Chondrocyte (in vitro differentiated cells): ENCODE measurements at regions not wholly inside any gene's neighbourhood (a gene's known extent, or its start where the extent isn't known, plus 50 kb on each side); places are given as distances from the start of the nearest gene placed in this dataset.

Source experiments
- DNase-seq: peaks from one replicate; pipeline ENCODE4 v3.0.0; 2021; ENCODE audit warnings: mixed read lengths, low spot score
- H3K27ac Mint-ChIP-seq: one replicate; pipeline ENCODE4 v1.8.0; 2021; ENCODE audit warnings: mild to moderate bottlenecking, moderate library complexity, mixed read lengths; ENCODE audit not compliant: unreplicated experiment
- H3K27me3 Mint-ChIP-seq: 2 replicates; pipeline ENCODE4 v1.8.0; 2021; ENCODE audit warnings: low read depth, mixed read lengths
- H3K36me3 Mint-ChIP-seq: 2 replicates; pipeline ENCODE4 v1.8.0; 2021; ENCODE audit warnings: low read depth, mixed read lengths
- H3K4me1 Mint-ChIP-seq: 2 replicates; pipeline ENCODE4 v1.8.0; 2021; ENCODE audit warnings: low read depth, mild to moderate bottlenecking, mixed read lengths
- H3K4me3 Mint-ChIP-seq: one replicate; pipeline ENCODE4 v1.8.0; 2021; ENCODE audit warnings: mild to moderate bottlenecking, moderate library complexity, mixed read lengths; ENCODE audit not compliant: unreplicated experiment
- H3K9me3 Mint-ChIP-seq: 2 replicates; pipeline ENCODE4 v1.8.0; 2021; ENCODE audit warnings: low read depth, mixed read lengths
- TF ChIP-seq, protein P1 (sequence below): fragments of 200-600 bp; sonication (generic); IDR thresholded peaks from 2 replicates; pipeline ENCODE4 v1.5.0; 2021; ENCODE audit warnings: antibody characterized with exemption, mild to moderate bottlenecking, moderate library complexity

DNA sequence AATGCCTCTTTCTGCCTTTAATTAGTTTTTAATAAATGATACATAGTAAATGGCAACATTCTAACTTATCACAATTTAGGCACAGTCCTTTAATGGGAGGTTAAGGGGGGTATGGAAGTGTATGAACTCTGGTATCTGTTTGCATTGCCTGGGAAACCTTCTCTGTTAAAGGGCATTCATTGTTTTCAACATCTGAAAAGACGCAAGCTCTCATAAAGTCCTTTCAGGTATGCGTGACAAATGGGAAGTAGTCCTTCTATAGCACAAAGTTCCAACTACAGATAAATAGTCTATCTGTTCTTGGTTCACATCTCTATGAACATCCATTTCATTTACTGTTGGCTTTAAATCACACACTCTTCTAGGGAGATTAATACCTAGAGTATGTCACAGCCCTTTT, 298.0 kb upstream of the PMFBP1 start:
- Mint-ChIP-seq H3K27ac (no peak overlapping the region), H3K4me1 (peaks cover 29% of the 10 kb centered on the region), H3K36me3 (no peaks in the 10 kb centered on the region), H3K4me3 (no peak overlapping the region), H3K27me3 (no peaks in the 10 kb centered on the region), H3K9me3 (no peaks in the 10 kb centered on the region)
- TF ChIP-seq, protein P1, sequence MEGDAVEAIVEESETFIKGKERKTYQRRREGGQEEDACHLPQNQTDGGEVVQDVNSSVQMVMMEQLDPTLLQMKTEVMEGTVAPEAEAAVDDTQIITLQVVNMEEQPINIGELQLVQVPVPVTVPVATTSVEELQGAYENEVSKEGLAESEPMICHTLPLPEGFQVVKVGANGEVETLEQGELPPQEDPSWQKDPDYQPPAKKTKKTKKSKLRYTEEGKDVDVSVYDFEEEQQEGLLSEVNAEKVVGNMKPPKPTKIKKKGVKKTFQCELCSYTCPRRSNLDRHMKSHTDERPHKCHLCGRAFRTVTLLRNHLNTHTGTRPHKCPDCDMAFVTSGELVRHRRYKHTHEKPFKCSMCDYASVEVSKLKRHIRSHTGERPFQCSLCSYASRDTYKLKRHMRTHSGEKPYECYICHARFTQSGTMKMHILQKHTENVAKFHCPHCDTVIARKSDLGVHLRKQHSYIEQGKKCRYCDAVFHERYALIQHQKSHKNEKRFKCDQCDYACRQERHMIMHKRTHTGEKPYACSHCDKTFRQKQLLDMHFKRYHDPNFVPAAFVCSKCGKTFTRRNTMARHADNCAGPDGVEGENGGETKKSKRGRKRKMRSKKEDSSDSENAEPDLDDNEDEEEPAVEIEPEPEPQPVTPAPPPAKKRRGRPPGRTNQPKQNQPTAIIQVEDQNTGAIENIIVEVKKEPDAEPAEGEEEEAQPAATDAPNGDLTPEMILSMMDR: no peak
- DNase-seq: no peak

DNA sequence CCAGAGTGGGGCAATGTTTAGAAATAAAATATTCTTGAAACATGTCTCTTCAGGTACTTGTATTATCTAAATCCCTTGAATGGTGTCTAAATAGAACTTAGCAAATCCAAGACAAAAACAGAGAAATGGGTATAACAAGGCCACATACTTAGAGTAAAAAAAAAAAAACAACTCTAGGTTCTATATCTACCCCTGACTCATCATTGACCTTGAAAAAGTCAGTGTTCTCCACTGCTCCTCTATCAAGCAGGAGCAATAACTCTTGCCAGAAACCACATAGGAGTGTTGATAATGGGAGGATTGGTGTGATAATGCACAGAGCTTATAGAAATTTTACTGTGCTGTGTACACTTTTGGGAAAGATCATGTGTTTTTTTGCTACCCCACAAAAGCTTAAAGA, 296.6 kb upstream of the PMFBP1 start:
- H3K4me1 Mint-ChIP-seq: peaks cover 16% of the 10 kb centered on the region
- no peaks in the 10 kb centered on the region for H3K27me3 Mint-ChIP-seq
- DNase-seq: no peak
- H3K27ac Mint-ChIP-seq: no peak overlapping the region
- TF ChIP-seq, protein P1: no peak
- H3K9me3 Mint-ChIP-seq: peaks cover 9% of the 10 kb centered on the region
- no peak overlapping the region for H3K4me3 Mint-ChIP-seq
- H3K36me3 Mint-ChIP-seq: no peaks in the 10 kb centered on the region

DNA sequence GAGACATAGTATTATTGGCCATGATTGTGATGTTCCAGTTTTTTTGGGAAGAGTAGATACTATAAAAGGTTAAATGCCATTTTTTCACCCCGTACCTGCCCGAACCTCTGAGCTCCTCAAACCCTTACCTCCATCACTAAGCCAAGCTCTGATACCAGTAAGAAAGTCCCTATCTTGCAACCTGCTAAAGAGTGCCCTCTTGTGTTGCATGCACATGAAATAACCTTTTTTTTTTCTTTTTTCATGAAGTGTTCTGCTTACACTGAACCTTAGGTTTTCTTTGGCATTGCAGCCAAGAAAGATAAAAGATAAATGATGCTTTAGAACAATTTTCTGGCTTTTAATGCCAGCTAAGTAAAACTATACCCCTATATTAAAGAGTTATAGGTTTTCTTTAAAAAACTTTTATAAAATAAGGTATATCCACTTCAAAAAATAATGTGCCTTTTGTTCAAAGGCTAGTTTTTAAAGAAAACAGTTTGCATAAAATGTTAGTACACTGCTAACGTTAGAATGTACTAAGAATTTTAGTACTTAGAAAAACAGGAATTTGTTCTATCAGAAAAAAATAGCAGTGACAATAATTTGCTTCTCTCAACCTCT, 295.3 kb upstream of the PMFBP1 start:
- H3K27me3 Mint-ChIP-seq: no peaks in the 10 kb centered on the region
- no peaks in the 10 kb centered on the region for H3K36me3 Mint-ChIP-seq
- H3K9me3 Mint-ChIP-seq: peaks cover 9% of the 10 kb centered on the region
- no peak overlapping the region for H3K4me3 Mint-ChIP-seq
- H3K27ac Mint-ChIP-seq: no peak overlapping the region
- no peak for DNase-seq
- TF ChIP-seq, protein P1: peak; percentile 95
- H3K4me1 Mint-ChIP-seq: peaks cover 11% of the 10 kb centered on the region

DNA sequence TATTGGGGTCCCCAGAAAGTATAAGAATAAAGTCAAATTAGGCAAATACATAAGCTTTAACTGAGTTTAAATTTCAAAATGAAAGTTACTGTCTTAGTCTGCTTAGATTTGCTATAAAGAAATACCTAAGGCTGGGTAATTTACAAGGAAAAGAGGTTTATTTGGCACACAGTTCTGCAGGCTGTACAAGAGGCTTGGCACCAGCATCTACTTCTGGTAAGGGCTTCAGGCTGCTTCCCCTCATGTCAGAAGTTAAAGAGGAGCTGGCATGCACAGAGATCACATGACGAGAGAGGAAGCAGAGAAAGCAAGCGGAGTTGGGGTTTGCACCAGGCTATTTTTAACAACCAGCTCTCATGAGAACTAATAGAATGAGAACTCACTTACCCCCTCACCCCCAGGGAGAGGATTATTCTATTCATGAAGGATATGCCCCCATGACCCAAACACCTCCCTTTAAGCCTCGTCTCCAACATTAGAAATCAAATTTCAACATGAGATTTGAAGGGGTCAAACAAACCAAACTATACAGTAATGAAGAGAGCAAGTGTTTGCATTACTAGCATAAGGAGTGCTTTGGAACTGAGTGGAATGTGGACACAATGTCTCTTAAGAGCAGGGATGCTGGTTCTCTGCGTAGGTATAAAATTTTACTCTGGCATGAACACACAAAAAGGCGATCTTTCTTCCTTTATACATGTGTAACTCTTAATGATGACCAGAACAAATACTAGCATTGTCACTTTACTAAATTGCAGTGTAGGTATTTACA, 292.8 kb upstream of the PMFBP1 start:
- H3K36me3 Mint-ChIP-seq: no peaks in the 10 kb centered on the region
- peaks cover 18% of the 10 kb centered on the region for H3K4me1 Mint-ChIP-seq
- TF ChIP-seq, protein P1: no peak
- DNase-seq: no peak
- no peaks in the 10 kb centered on the region for H3K27me3 Mint-ChIP-seq
- H3K4me3 Mint-ChIP-seq: no peak overlapping the region
- no peak overlapping the region for H3K27ac Mint-ChIP-seq
- peaks cover 9% of the 10 kb centered on the region for H3K9me3 Mint-ChIP-seq

DNA sequence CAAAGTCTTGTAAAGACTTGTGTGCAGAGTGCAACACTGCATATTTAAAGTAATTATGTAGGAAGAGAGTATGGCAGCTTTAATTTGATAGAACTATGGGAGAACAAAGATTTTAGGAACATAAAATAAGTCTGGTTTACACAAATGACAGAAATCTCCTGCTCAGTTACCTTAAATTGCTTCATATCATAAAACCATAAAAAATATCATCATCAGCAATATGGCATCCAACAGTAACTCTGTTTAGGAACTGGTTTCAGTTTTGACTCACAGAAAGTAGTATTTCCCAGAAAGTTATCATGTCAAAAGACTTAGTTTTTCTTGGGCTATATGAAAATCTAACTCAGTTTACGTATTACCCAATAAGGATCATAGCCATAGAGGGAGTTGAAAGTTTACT, 292.1 kb upstream of the PMFBP1 start:
- H3K4me3 Mint-ChIP-seq: no peak overlapping the region
- TF ChIP-seq, protein P1: no peak
- H3K27ac Mint-ChIP-seq: no peak overlapping the region
- peaks cover 9% of the 10 kb centered on the region for H3K9me3 Mint-ChIP-seq
- no peak for DNase-seq
- H3K36me3 Mint-ChIP-seq: no peaks in the 10 kb centered on the region
- H3K27me3 Mint-ChIP-seq: no peaks in the 10 kb centered on the region
- peaks cover 21% of the 10 kb centered on the region for H3K4me1 Mint-ChIP-seq
